GM23338 (cell line): ENCODE measurements at regions not wholly inside any gene's neighbourhood (a gene's known extent, or its start where the extent isn't known, plus 50 kb on each side); places are given as distances from the start of the nearest gene placed in this dataset.

Experiments
- ATAC-seq: fragments of 200-7000 bp; cut with Tn5 transposase; 3 replicates; pipeline ENCODE4 v1.9.1; 2020
- DNase-seq: peaks from one replicate; pipeline ENCODE4 v3.0.0-alpha.2; 2015; ENCODE audit warnings: low spot score
- H2AFZ ChIP-seq: fragments of 200-600 bp; sonication (generic); 2 replicates; pipeline ENCODE4 v1.8.0; 2016; ENCODE audit warnings: antibody characterized with exemption, mild to moderate bottlenecking, moderate library complexity
- H3F3A ChIP-seq: fragments of 200-600 bp; sonication (generic); replicated peaks from 2 replicates; pipeline ENCODE4 v1.8.0; 2017; ENCODE audit warnings: antibody characterized with exemption, mixed run types, low read depth
- H3K27ac ChIP-seq: fragments of 200-600 bp; sonication (generic); 2 replicates; pipeline ENCODE4 v1.6.1; 2016; ENCODE audit warnings: low read depth
- H3K27me3 ChIP-seq: fragments of 200-600 bp; sonication (generic); 2 replicates; pipeline ENCODE4 v1.8.0; 2016; ENCODE audit warnings: mild to moderate bottlenecking, mixed run types, moderate library complexity; ENCODE audit not compliant: insufficient read depth
- H3K36me3 ChIP-seq: fragments of 200-600 bp; sonication (generic); 2 replicates; pipeline ENCODE4 v1.8.0; 2016; ENCODE audit warnings: mild to moderate bottlenecking; ENCODE audit not compliant: insufficient read depth
- H3K4me1 ChIP-seq: fragments of 200-600 bp; sonication (generic); 2 replicates; pipeline ENCODE4 v1.8.0; 2016; ENCODE audit warnings: mild to moderate bottlenecking, moderate library complexity; ENCODE audit not compliant: insufficient read depth
- H3K4me2 ChIP-seq: fragments of 200-600 bp; sonication (generic); 2 replicates; pipeline ENCODE4 v1.7.1; 2017; ENCODE audit warnings: mixed run types
- H3K4me3 ChIP-seq: fragments of 200-600 bp; sonication (generic); 2 replicates; pipeline ENCODE4 v1.6.1; 2016; ENCODE audit warnings: mixed run types
- H3K79me2 ChIP-seq: fragments of 200-600 bp; sonication (generic); replicated peaks from 2 replicates; pipeline ENCODE4 v1.8.0; 2017; ENCODE audit warnings: mild to moderate bottlenecking; ENCODE audit not compliant: insufficient read depth
- H3K9me2 ChIP-seq: fragments of 200-600 bp; sonication (generic); 2 replicates; pipeline ENCODE4 v1.8.0; 2017; ENCODE audit not compliant: insufficient read depth
- H4K20me1 ChIP-seq: fragments of 200-600 bp; sonication (generic); replicated peaks from 2 replicates; pipeline ENCODE4 v1.8.0; 2017; ENCODE audit warnings: mild to moderate bottlenecking; ENCODE audit not compliant: insufficient read depth
- H3K27ac Mint-ChIP-seq: 2 replicates; pipeline ENCODE4 v1.8.0; 2020; ENCODE audit warnings: inconsistent platforms, mild to moderate bottlenecking, moderate library complexity, mixed read lengths
- H3K27me3 Mint-ChIP-seq: 3 replicates; pipeline ENCODE4 v1.8.0; 2022; ENCODE audit warnings: low read depth, mild to moderate bottlenecking, moderate library complexity, mixed read lengths, inconsistent platforms; ENCODE audit not compliant: insufficient read depth, poor library complexity
- H3K36me3 Mint-ChIP-seq: 3 replicates; pipeline ENCODE4 v1.8.0; 2021; ENCODE audit warnings: low read depth, mild to moderate bottlenecking, inconsistent platforms, moderate library complexity, mixed read lengths
- H3K4me1 Mint-ChIP-seq: 3 replicates; pipeline ENCODE4 v1.8.0; 2020; ENCODE audit warnings: mild to moderate bottlenecking, inconsistent platforms, mixed read lengths
- H3K4me3 Mint-ChIP-seq: 3 replicates; pipeline ENCODE4 v1.8.0; 2021; ENCODE audit warnings: moderate library complexity, mild to moderate bottlenecking, inconsistent platforms, mixed read lengths
- H3K9me3 Mint-ChIP-seq: 3 replicates; pipeline ENCODE4 v1.8.0; 2020; ENCODE audit warnings: moderate library complexity, mild to moderate bottlenecking, inconsistent platforms, mixed read lengths
- CREB1 ChIP-seq: fragments of 250-450 bp; sonication (Bioruptor Pico); IDR thresholded peaks from 2 replicates; pipeline ENCODE4 v1.5.0; 2020; ENCODE audit warnings: low read depth, mild to moderate bottlenecking, moderate library complexity
- EZH2 ChIP-seq: fragments of 200-600 bp; sonication (generic); IDR thresholded peaks from one replicate; pipeline ENCODE4 v1.8.0; 2017; ENCODE audit warnings: antibody characterized with exemption, mild to moderate bottlenecking, low read depth; ENCODE audit not compliant: unreplicated experiment
- EZH2phosphoT487 ChIP-seq: fragments of 200-600 bp; sonication (generic); IDR thresholded peaks from one replicate; pipeline ENCODE4 v1.8.1; 2018; ENCODE audit warnings: antibody characterized with exemption; ENCODE audit not compliant: unreplicated experiment
- JUNB ChIP-seq: IDR thresholded peaks from one replicate; pipeline ENCODE4 v1.6.1; 2016; ENCODE audit warnings: antibody characterized with exemption; ENCODE audit not compliant: unreplicated experiment
- NANOG ChIP-seq: IDR thresholded peaks from 2 replicates; pipeline ENCODE4 v1.6.1; 2016; ENCODE audit warnings: antibody characterized with exemption, borderline replicate concordance
- POLR2AphosphoS5 ChIP-seq: IDR thresholded peaks from 2 replicates; pipeline ENCODE4 v1.6.1; 2016; ENCODE audit warnings: antibody characterized with exemption, low read depth
- STAT1 ChIP-seq: IDR thresholded peaks from one replicate; pipeline ENCODE4 v1.6.1; 2016; ENCODE audit warnings: antibody characterized with exemption; ENCODE audit not compliant: unreplicated experiment
- ZNF114 ChIP-seq: fragments of 250-450 bp; sonication (Bioruptor Pico); IDR thresholded peaks from 2 replicates; pipeline ENCODE4 v1.5.0; 2020; ENCODE audit warnings: mild to moderate bottlenecking, moderate library complexity
- ZNF331 ChIP-seq: fragments of 250-450 bp; sonication (Bioruptor Pico); IDR thresholded peaks from 2 replicates; pipeline ENCODE4 v1.5.0; 2020; ENCODE audit warnings: low read depth, mild to moderate bottlenecking, moderate library complexity
- TF ChIP-seq, protein P1 (sequence below): fragments of 250-450 bp; sonication (Bioruptor Pico); IDR thresholded peaks from 2 replicates; pipeline ENCODE4 v1.5.0; 2020; ENCODE audit warnings: mild to moderate bottlenecking, moderate library complexity
- TF ChIP-seq, protein P2 (sequence below): IDR thresholded peaks from one replicate; pipeline ENCODE4 v1.6.1; 2018; ENCODE audit warnings: antibody characterized with exemption; ENCODE audit not compliant: unreplicated experiment
- TF ChIP-seq, protein P3 (sequence below), 2 experiments: fragments of 200-600 bp in 1 of 2; sonication (generic) in 1 of 2; conservative IDR thresholded peaks; 2 replicates each; pipeline versions ENCODE4 v1.5.1 to v1.6.1; 2016 to 2017; ENCODE audit warnings: antibody characterized with exemption in 2 of 2, low read depth in 2 of 2, mild to moderate bottlenecking in 2 of 2, moderate library complexity in 1 of 2
- TF ChIP-seq, protein P4 (sequence below): IDR thresholded peaks from 2 replicates; pipeline ENCODE4 v1.6.1; 2016; ENCODE audit warnings: antibody characterized with exemption

DNA sequence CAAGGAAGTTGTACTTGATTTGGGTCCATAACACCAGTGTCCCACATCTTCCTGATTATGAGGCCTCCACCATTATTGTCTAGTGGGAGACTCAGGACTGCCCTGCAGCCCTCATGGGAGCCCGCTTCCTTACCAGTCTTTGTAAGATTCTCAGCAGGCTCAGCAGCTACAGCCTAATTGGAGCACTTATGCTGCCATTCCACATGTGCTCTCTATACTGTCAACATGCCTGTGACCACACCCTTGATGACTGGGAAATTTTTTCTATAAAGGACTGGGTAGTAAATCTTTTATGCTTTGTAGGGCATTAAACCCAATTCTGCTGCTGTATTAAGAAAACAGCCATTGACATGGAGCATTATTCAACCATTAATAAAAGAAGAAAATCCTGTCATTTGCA, 145.5 kb upstream of the IGF1 start:
- TF ChIP-seq, protein P1, sequence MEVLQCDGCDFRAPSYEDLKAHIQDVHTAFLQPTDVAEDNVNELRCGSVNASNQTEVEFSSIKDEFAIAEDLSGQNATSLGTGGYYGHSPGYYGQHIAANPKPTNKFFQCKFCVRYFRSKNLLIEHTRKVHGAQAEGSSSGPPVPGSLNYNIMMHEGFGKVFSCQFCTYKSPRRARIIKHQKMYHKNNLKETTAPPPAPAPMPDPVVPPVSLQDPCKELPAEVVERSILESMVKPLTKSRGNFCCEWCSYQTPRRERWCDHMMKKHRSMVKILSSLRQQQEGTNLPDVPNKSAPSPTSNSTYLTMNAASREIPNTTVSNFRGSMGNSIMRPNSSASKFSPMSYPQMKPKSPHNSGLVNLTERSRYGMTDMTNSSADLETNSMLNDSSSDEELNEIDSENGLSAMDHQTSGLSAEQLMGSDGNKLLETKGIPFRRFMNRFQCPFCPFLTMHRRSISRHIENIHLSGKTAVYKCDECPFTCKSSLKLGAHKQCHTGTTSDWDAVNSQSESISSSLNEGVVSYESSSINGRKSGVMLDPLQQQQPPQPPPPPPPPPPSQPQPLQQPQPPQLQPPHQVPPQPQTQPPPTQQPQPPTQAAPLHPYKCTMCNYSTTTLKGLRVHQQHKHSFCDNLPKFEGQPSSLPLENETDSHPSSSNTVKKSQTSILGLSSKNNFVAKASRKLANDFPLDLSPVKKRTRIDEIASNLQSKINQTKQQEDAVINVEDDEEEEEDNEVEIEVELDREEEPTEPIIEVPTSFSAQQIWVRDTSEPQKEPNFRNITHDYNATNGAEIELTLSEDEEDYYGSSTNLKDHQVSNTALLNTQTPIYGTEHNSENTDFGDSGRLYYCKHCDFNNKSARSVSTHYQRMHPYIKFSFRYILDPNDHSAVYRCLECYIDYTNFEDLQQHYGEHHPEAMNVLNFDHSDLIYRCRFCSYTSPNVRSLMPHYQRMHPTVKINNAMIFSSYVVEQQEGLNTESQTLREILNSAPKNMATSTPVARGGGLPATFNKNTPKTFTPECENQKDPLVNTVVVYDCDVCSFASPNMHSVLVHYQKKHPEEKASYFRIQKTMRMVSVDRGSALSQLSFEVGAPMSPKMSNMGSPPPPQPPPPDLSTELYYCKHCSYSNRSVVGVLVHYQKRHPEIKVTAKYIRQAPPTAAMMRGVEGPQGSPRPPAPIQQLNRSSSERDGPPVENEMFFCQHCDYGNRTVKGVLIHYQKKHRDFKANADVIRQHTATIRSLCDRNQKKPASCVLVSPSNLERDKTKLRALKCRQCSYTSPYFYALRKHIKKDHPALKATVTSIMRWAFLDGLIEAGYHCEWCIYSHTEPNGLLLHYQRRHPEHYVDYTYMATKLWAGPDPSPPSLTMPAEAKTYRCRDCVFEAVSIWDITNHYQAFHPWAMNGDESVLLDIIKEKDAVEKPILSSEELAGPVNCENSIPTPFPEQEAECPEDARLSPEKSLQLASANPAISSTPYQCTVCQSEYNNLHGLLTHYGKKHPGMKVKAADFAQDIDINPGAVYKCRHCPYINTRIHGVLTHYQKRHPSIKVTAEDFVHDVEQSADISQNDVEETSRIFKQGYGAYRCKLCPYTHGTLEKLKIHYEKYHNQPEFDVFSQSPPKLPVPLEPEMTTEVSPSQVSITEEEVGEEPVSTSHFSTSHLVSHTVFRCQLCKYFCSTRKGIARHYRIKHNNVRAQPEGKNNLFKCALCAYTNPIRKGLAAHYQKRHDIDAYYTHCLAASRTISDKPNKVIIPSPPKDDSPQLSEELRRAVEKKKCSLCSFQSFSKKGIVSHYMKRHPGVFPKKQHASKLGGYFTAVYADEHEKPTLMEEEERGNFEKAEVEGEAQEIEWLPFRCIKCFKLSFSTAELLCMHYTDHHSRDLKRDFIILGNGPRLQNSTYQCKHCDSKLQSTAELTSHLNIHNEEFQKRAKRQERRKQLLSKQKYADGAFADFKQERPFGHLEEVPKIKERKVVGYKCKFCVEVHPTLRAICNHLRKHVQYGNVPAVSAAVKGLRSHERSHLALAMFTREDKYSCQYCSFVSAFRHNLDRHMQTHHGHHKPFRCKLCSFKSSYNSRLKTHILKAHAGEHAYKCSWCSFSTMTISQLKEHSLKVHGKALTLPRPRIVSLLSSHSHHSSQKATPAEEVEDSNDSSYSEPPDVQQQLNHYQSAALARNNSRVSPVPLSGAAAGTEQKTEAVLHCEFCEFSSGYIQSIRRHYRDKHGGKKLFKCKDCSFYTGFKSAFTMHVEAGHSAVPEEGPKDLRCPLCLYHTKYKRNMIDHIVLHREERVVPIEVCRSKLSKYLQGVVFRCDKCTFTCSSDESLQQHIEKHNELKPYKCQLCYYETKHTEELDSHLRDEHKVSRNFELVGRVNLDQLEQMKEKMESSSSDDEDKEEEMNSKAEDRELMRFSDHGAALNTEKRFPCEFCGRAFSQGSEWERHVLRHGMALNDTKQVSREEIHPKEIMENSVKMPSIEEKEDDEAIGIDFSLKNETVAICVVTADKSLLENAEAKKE = no peak
- TF ChIP-seq NANOG (no peak), STAT1 (no peak), EZH2 (no peak), JUNB (no peak), EZH2phosphoT487 (no peak), ZNF331 (CRISPR knock-in tag) (no peak), POLR2AphosphoS5 (no peak), CREB1 (no peak), ZNF114 (no peak)
- TF ChIP-seq, protein P2, sequence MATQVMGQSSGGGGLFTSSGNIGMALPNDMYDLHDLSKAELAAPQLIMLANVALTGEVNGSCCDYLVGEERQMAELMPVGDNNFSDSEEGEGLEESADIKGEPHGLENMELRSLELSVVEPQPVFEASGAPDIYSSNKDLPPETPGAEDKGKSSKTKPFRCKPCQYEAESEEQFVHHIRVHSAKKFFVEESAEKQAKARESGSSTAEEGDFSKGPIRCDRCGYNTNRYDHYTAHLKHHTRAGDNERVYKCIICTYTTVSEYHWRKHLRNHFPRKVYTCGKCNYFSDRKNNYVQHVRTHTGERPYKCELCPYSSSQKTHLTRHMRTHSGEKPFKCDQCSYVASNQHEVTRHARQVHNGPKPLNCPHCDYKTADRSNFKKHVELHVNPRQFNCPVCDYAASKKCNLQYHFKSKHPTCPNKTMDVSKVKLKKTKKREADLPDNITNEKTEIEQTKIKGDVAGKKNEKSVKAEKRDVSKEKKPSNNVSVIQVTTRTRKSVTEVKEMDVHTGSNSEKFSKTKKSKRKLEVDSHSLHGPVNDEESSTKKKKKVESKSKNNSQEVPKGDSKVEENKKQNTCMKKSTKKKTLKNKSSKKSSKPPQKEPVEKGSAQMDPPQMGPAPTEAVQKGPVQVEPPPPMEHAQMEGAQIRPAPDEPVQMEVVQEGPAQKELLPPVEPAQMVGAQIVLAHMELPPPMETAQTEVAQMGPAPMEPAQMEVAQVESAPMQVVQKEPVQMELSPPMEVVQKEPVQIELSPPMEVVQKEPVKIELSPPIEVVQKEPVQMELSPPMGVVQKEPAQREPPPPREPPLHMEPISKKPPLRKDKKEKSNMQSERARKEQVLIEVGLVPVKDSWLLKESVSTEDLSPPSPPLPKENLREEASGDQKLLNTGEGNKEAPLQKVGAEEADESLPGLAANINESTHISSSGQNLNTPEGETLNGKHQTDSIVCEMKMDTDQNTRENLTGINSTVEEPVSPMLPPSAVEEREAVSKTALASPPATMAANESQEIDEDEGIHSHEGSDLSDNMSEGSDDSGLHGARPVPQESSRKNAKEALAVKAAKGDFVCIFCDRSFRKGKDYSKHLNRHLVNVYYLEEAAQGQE = no peak
- TF ChIP-seq, protein P3, sequence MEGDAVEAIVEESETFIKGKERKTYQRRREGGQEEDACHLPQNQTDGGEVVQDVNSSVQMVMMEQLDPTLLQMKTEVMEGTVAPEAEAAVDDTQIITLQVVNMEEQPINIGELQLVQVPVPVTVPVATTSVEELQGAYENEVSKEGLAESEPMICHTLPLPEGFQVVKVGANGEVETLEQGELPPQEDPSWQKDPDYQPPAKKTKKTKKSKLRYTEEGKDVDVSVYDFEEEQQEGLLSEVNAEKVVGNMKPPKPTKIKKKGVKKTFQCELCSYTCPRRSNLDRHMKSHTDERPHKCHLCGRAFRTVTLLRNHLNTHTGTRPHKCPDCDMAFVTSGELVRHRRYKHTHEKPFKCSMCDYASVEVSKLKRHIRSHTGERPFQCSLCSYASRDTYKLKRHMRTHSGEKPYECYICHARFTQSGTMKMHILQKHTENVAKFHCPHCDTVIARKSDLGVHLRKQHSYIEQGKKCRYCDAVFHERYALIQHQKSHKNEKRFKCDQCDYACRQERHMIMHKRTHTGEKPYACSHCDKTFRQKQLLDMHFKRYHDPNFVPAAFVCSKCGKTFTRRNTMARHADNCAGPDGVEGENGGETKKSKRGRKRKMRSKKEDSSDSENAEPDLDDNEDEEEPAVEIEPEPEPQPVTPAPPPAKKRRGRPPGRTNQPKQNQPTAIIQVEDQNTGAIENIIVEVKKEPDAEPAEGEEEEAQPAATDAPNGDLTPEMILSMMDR (conservative IDR thresholded peaks at IDR 0.05; ENCODE audit: low read depth in 2 of 2) = no peak
- TF ChIP-seq, protein P4, sequence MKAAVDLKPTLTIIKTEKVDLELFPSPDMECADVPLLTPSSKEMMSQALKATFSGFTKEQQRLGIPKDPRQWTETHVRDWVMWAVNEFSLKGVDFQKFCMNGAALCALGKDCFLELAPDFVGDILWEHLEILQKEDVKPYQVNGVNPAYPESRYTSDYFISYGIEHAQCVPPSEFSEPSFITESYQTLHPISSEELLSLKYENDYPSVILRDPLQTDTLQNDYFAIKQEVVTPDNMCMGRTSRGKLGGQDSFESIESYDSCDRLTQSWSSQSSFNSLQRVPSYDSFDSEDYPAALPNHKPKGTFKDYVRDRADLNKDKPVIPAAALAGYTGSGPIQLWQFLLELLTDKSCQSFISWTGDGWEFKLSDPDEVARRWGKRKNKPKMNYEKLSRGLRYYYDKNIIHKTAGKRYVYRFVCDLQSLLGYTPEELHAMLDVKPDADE = no peak
- Mint-ChIP-seq H3K27me3 (no peaks in the 10 kb centered on the region), H3K4me3 (no peak overlapping the region), H3K9me3 (peaks cover 12% of the 10 kb centered on the region), H3K27ac (no peak overlapping the region), H3K4me1 (no peaks in the 10 kb centered on the region), H3K36me3 (peaks cover 7% of the 10 kb centered on the region; the same call in 2 of the 3 replicates)
- DNase-seq (no peak), ATAC-seq (no peak)
- no peaks in the 10 kb centered on the region for H3K27me3 ChIP-seq
- no peak overlapping the region for H3K4me2 ChIP-seq
- no peaks in the 10 kb centered on the region for H3F3A ChIP-seq
- H3K4me3 ChIP-seq = no peak overlapping the region
- no peak overlapping the region for H2AFZ ChIP-seq
- no peak overlapping the region for H3K27ac ChIP-seq
- no peaks in the 10 kb centered on the region for H3K36me3 ChIP-seq
- H3K4me1 ChIP-seq = no peaks in the 10 kb centered on the region
- H3K79me2 ChIP-seq = no peaks in the 10 kb centered on the region
- H4K20me1 ChIP-seq = no peaks in the 10 kb centered on the region
- H3K9me2 ChIP-seq = peaks cover 9% of the 10 kb centered on the region; the same call in 1 of the 2 replicates
